Mammary epithelial cell (primary cell): ENCODE measurements at regions not wholly inside any gene's neighbourhood (a gene's known extent, or its start where the extent isn't known, plus 50 kb on each side); places are given as distances from the start of the nearest gene placed in this dataset.

Experiments used
- EZH2 ChIP-seq: IDR thresholded peaks from 2 replicates; pipeline ENCODE4 v1.6.1; 2012; ENCODE audit warnings: low read length, inconsistent platforms, borderline replicate concordance
- TF ChIP-seq, protein P1 (sequence below), 2 donors: IDR thresholded peaks in 1 of 2; conservative IDR thresholded peaks in 1 of 2; 2 replicates each; pipeline ENCODE4 v1.5.1; 2011 to 2012; ENCODE audit warnings: inconsistent platforms in 2 of 2, low read length in 2 of 2, mild to moderate bottlenecking in 2 of 2, control low read depth in 1 of 2, low read depth in 1 of 2; ENCODE audit not compliant: insufficient read depth in 1 of 2; ENCODE audit errors: extremely low read depth in 1 of 2

DNA sequence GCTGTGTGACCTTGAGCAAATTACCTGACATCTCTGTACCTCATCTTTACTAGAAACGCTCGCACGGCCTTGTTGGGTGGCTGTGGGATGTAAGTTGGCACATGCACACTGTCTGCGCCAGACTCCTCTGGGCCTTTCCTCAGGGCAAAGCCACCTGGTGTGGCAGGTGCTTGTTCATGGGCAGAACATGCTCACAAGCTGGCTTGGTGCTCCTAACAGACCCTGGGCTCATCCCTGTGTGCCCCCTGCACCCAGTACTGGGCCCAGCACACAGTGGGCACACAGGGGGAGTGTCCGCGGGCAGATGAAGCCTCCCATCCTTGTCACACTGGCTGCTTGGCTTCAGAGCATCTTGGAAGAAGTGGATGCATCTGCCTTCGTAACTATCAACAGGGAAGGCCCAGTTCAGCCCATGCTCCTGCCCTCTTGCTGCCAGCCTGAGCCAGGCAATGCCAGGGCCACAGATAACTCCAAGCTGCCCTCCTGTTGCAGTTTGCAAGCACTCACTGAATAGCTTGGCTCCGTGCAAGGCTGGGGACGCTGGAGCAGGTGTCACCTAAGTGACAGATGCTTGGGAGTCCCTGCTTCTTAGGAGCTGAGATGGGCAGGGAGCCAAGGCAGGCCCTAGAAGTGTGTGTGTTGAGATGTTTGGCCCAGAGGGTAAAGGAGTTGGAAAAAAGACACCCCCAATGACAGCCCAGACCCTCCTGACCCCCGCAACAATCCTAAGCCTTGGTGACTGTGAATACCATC, 123.9 kb downstream of the TUBA3C start:
- TF ChIP-seq, protein P1, sequence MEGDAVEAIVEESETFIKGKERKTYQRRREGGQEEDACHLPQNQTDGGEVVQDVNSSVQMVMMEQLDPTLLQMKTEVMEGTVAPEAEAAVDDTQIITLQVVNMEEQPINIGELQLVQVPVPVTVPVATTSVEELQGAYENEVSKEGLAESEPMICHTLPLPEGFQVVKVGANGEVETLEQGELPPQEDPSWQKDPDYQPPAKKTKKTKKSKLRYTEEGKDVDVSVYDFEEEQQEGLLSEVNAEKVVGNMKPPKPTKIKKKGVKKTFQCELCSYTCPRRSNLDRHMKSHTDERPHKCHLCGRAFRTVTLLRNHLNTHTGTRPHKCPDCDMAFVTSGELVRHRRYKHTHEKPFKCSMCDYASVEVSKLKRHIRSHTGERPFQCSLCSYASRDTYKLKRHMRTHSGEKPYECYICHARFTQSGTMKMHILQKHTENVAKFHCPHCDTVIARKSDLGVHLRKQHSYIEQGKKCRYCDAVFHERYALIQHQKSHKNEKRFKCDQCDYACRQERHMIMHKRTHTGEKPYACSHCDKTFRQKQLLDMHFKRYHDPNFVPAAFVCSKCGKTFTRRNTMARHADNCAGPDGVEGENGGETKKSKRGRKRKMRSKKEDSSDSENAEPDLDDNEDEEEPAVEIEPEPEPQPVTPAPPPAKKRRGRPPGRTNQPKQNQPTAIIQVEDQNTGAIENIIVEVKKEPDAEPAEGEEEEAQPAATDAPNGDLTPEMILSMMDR (conservative IDR thresholded peaks at IDR 0.05 in 1 of 2, IDR thresholded peaks at IDR 0.05 in 1 of 2; ENCODE audit: extremely low read depth in 1 of 2, insufficient read depth in 1 of 2, low read depth in 1 of 2, low read length in 2 of 2) = no peak
- TF ChIP-seq EZH2 = no peak
